ENCODE measurements at regions not wholly inside any gene's neighbourhood (a gene's known extent, or its start where the extent isn't known, plus 50 kb on each side); places are given as distances from the start of the nearest gene placed in this dataset.

GRCh38 chr18:40930211-40930882 is 1024.7 kb upstream of the PIK3C3 start:
- DNase-seq = no peak

GRCh38 chr18:40929399-40929798 is 1025.6 kb upstream of the PIK3C3 start:
- no peak for DNase-seq

GRCh38 chr18:40926679-40927078 is 1028.4 kb upstream of the PIK3C3 start:
- no peak for DNase-seq

GRCh38 chr18:40925071-40925541 is 1029.9 kb upstream of the PIK3C3 start:
- DNase-seq = no peak

GRCh38 chr18:40921845-40922629 is 1033.0 kb upstream of the PIK3C3 start:
- DNase-seq = no peak

- DNase-seq = no peak
Measured at GRCh38 chr18:40917056-40917455, 1038.0 kb upstream of the PIK3C3 start.

- DNase-seq = no peak
Measured at GRCh38 chr18:40915724-40916123, 1039.3 kb upstream of the PIK3C3 start.

- DNase-seq = no peak
Measured at GRCh38 chr18:40911582-40912254, 1043.3 kb upstream of the PIK3C3 start.

GRCh38 chr18:40911041-40911440 is 1044.0 kb upstream of the PIK3C3 start:
- DNase-seq = no peak

GRCh38 chr18:40907842-40908241 is 1047.2 kb upstream of the PIK3C3 start:
- no peak for DNase-seq

- no peak for DNase-seq
Measured at GRCh38 chr18:40904295-40904694, 1050.7 kb upstream of the PIK3C3 start.

GRCh38 chr18:40902436-40902835 is 1052.6 kb upstream of the PIK3C3 start:
- DNase-seq = no peak

- DNase-seq = no peak
Measured at GRCh38 chr18:40897884-40898283, 1057.2 kb upstream of the PIK3C3 start.

- DNase-seq = no peak
Measured at GRCh38 chr18:40883271-40883670, 1071.8 kb upstream of the PIK3C3 start.

GRCh38 chr18:40882468-40882867 is 1072.6 kb upstream of the PIK3C3 start:
- no peak for DNase-seq

GRCh38 chr18:40878371-40878770 is 1076.7 kb upstream of the PIK3C3 start:
- no peak for DNase-seq

- no peak for DNase-seq
Measured at GRCh38 chr18:40877096-40877495, 1077.9 kb upstream of the PIK3C3 start.

- DNase-seq = no peak
Measured at GRCh38 chr18:40875101-40875615, 1079.9 kb upstream of the PIK3C3 start.

- DNase-seq = no peak
Measured at GRCh38 chr18:40874233-40874632, 1080.8 kb upstream of the PIK3C3 start.

GRCh38 chr18:40868110-40868858 is 1086.8 kb upstream of the PIK3C3 start:
- no peak for DNase-seq

GRCh38 chr18:40867459-40867858 is 1087.6 kb upstream of the PIK3C3 start:
- DNase-seq = no peak

GRCh38 chr18:40866968-40867367 is 1088.1 kb upstream of the PIK3C3 start:
- DNase-seq = no peak

Measured in hematopoietic multipotent progenitor cell treated with erythropoietin and hydrocortisone succinate and interleukin-3 and kit ligand, for 6 days (in vitro differentiated cells).